Right lung (tissue), 2 donors: ENCODE measurements at regions not wholly inside any gene's neighbourhood (a gene's known extent, or its start where the extent isn't known, plus 50 kb on each side); places are given as distances from the start of the nearest gene placed in this dataset.

Experiments
- DNase-seq, 2 donors: peaks; one replicate each; pipeline ENCODE4 v3.0.0-alpha.2; 2013

DNA sequence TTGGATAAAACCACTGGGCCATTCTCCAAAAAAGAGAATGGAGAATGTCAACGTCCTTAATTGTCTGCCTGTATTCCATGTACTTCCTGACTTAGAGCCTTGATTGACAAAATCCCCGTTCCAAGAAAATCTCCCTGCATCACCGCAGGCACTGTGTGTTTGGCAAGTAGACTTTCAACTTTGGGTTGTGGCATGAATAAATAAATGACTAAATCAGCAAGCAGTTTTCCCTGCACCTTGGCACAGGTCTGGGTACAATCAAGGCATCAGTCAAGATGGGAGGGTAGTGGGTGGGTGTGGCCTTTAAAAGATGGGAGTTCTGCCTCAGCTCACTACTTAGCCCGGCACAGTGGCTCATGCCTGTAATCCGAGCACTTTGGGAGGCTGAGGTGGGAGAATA is 248.5 kb upstream of the RPL38 start:
- DNase-seq = no peak

- no peak for DNase-seq
Measured at GRCh38 chr17:73955616-73956015, 247.9 kb upstream of the RPL38 start.

DNA sequence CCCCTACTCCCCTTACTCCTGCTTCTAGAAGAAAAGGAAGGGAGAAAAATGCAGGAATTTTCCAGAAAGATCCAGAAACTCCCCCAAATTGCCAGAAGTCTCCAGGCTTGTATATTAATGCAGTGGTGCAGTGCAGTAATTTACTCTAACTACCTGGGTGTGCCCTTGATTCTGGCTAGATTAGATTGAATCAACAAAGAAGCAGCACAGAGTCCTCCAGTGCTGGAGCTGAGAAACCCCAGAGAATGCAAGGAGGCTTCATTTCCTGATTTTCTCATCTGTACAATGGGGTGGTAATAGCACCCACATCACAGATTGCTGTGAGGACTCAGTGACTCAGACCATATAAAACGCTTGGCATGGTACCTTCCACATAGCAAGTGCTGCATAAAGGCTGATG is 247.3 kb upstream of the RPL38 start:
- no peak for DNase-seq

DNA sequence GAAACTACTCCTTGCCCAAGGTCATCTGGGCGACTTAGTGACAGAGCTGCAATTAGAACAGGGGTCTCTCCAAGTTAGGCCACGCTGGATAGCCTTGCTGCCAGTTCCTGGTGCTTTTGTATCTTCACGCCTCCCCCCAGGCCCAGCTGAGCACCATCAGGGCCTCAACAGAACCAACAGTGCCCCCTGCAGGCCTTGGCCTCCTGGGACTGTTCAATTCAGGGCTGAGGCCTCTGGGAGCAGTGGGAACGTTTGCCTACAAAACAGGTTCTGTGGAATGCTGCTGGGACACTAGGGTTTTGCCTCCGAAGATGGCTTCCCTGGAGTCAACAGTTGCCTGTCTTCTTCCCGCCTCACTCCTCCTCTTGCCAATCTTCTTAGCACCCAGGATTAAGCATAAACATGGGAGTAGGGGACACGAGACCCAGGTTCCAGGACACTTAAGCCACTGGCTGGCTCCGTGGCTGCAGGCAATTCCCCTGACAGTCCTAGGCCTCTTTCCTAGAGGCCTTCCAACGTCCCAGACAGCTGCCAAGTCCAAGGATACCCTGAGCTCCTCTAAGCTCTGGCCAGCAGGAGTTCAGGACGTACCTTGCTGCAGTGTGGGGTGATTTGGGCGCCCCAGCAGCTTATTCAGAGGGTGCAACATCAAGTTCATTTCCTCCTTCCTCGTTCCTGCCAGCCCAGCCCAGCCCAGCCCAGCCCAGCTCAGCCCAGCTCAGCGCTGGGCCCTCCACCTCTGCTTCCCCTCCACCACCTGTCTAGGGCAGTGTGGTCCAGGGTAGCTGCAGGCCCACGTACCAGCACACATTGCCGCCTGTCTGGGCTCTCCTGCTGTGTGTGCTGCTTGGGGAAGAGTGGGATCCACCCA is 246.6 kb upstream of the RPL38 start:
- DNase-seq = peak in 1 of 2 donors; percentile 23

- no peak for DNase-seq
Measured at GRCh38 chr17:73957564-73957963, 245.9 kb upstream of the RPL38 start.

DNA sequence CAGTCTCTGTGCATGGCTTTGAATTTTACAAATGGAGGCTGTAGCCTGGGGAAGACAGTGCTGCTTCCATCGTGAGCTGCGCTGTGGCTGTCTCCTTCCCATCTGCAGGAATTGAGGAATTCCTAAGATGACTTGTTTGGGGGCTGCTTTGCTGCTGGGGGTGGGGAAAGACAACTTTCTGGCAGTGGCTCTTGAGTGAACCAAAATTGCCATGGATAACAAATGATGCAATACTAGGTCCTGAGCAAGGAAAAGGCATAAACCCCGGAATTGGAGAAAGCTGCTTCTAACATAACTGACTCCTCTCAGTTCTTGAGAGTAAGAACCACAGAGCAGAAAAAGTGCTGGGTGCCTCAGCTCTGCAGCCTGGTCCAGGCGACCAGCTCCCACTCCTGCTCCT is 245.0 kb upstream of the RPL38 start:
- no peak for DNase-seq

DNA sequence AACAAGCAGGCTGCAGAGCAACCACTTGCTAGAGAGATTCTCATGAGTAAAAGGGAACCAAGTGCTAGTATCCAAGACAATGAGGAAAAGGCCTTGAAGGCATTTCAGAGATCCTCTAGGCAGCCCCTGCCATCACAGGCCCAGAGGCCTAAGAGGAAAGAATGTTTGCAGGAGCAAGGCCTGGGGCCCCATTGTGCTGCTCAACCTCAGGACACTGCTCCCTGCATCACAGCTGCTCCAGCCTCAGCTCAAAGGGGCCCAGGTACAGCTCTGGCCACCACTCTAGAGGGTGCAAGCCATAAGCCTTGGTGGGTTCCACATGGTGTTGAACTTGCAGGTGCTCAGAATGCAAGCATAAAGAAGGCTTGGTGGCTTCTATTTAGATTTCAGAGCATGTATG is 243.0 kb upstream of the RPL38 start:
- DNase-seq = no peak

- DNase-seq = no peak
Measured at GRCh38 chr17:73962308-73962707, 241.2 kb upstream of the RPL38 start.

DNA sequence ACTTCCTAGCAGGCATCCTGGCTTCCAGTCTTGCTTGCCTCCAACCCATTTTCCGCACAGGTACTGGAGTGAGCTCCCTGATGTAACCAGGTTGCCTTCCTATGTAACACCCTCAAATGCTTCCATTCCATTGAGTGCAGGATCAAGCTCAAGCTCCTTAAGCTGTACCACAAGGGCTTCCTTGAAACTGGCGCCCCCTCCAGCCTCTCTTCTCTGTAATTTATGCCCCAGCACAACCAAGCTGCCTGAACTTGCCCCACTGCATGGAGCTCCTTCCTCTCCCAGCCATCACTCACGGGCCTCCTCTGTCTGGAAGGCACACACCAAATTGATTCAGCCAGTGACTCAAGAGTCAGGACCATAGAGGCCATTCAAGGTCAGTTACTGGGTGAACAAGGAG is 234.8 kb upstream of the RPL38 start:
- DNase-seq = no peak

- peak in 1 of 2 donors; percentile 15 for DNase-seq
Measured at GRCh38 chr17:73969956-73970355, 233.5 kb upstream of the RPL38 start.

GRCh38 chr17:73971127-73971526 is 232.4 kb upstream of the RPL38 start:
- no peak for DNase-seq

DNA sequence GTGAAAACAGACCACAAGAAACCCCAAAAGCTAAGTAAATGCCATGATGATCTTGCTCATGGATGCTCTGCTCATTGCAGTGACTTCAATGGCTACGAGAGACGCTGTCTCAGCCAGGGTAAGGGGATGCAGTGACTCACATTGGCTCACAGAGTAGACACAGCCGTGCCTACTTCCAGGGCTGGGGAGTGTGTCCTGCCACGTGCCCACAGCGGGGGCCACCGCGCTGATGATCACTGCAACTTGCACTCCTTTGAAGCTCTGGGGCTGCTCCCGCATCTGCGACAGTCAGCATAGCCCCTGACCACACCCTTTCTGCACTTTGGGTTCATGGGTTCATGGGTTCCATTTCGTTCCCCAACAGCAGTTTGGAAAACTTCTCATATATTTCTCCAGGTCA is 231.4 kb upstream of the RPL38 start:
- DNase-seq = no peak

DNA sequence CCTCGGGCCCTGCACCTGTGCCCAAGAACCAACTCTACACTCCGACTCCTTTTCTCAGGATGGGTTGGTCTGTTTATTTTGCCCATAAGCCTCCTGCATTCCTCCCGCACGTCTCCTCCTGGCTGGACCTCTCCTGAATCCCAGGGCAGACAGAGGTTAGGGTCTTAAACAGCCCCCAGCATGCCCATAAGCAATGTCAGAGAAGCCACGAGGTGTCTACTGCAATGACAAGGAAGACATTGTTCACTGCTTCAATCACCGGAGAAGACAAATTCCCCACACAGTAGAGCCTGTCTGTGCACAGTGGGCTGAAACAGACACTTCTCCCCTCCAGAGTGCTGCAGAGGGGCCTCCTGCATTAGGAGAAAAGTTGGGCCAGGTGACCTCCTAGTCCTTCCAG is 230.6 kb upstream of the RPL38 start:
- DNase-seq = no peak

DNA sequence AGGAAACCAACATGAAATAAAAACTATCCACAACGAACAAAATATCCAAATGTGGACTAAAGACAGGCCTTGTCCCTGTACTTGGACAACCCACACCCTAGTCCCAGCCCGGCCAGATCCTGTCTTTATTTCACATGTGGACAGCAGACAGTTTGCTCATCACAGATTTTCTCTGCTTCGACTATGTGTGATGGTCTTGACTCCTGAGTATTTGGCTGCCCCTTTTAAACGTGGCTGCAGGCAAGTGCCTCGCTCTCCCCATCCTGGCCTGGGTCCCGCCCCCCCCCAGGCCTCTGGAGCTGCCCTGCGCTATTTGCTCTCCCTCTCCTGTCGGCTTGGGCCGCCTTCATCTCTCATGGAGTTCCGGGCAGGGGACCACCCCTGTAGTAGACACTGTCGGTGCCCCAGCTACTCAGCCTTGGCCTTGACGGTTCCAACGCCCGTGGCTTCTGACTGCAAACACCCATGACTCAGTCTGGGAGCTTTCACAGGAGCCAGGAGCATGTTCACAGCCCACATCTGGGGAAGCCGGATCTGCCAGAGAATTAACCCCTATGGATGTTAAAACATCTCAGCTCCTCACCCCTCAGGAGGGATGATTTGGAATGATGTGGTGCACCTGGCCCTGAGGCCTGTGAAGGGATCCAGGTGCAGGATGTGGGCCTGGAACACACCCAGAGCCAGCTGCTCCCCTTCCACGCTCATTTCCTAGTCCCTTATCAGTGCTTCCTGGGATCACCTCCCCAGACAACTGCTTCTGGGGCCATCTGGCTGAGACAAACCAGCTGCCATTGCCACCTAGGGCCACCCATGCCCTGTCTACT is 229.7 kb upstream of the RPL38 start:
- DNase-seq = no peak

DNA sequence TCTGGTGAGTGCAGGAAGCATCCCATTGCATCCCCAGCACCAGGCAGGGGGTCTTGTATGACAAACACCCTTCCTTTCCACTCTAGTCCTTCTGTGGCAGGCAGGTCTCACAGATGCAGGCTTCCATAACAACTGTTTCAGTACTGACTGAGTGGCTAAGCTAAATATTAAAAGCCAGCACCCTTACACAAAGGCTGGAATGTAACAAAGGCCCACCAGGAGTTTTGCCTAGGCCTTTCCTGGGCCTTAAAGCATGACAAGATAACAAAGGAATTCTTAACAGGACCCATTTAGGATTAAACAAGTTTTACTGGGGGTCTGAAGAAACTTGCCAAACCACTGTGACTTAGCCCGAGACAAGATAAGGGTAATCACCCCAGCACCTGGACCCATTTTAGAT is 228.9 kb upstream of the RPL38 start:
- DNase-seq = no peak

- no peak for DNase-seq
Measured at GRCh38 chr17:73976147-73976546, 227.3 kb upstream of the RPL38 start.

DNA sequence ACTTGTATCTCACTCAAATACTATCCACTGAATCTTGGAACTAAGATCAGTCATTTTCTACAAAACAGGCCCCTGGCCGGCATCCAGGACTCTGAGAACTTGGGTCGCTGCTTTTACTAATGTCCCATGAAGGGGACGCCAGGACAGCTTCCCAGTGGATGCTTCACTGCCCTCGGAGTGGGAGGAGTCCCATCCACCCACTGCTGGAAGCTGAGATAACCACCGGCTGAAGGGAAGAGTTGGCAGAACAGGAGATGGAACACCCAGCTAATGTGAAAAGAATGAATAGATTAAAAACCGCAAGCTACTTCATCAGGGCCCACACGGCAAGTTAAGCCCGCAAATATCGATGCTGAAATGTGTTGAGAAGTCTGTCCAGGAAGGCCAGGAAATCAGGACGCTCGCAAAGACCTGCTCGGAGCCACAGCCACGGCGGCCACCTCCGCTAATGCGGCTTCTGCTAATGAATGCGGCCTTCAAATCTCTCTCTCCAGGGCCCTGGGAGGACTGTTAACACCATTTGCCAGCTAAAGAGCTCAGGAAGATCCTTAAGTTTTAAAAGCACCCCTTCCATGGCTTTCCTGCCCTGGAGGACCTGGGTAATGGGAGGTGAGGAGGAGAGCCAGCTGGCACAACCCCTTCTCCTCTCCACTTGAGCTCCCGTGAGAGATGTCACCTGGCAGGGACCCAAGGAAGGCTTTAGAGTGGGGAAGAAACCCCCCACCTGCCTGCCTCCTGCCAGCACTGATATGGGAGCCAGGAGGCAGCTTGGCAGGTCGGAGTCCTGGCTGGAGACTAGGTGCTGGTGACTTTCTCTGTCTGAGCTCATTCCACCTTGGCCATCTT is 226.6 kb upstream of the RPL38 start:
- DNase-seq = peak in 1 of 2 donors; percentile 13

- DNase-seq = no peak
Measured at GRCh38 chr17:73980517-73980916, 223.0 kb upstream of the RPL38 start.

- DNase-seq = no peak
Measured at GRCh38 chr17:73982871-73983270, 220.6 kb upstream of the RPL38 start.

GRCh38 chr17:73983621-73984400 is 219.7 kb upstream of the RPL38 start:
- DNase-seq = no peak

DNA sequence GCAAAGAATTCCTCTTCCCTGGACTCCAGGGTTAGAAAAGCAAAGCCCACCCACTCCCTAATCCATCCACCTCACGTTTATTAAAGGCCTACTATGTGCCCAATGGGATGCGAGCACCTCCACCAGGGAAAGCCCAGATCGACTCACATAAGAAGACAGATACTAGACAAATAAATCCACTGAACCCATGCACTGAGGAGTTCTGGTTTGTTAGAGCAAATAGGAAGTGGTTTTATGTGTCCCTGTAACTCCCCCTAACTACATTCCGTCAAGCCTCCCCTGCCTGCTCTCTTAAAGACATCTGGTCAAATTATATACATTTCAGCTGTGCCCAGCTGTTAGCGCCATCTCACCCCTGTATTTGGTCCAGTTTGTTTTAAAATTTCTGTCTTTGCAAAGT is 218.5 kb upstream of the RPL38 start:
- no peak for DNase-seq
